Omental fat pad (tissue), 3 donors: ENCODE measurements at regions not wholly inside any gene's neighbourhood (a gene's known extent, or its start where the extent isn't known, plus 50 kb on each side); places are given as distances from the start of the nearest gene placed in this dataset.

ENCODE experiments used
- ATAC-seq: fragments of 150-250 bp; one replicate; pipeline ENCODE4 v1.9.1; 2016; ENCODE audit warnings: mild to moderate bottlenecking, moderate library complexity; ENCODE audit not compliant: low FRiP score
- DNase-seq: peaks from one replicate; pipeline ENCODE4 v3.0.0-alpha.2; 2019; ENCODE audit warnings: low spot score
- CTCF ChIP-seq, 3 donors: fragments of 450-650 bp; IDR thresholded peaks; one replicate each; pipeline ENCODE4 v1.5.1; 2016 to 2017; ENCODE audit warnings: antibody characterized with exemption in 3 of 3, mild to moderate bottlenecking in 3 of 3, moderate library complexity in 2 of 3

- ATAC-seq: no peak
- no peak for DNase-seq
- no peak for TF ChIP-seq CTCF (IDR thresholded peaks at IDR 0.05)
These were observed 254.8 kb downstream of the LTN1 start for GRCh38 chr21:28737674-28738419.

- ATAC-seq (no peak), DNase-seq (no peak)
- no peak for TF ChIP-seq CTCF (IDR thresholded peaks at IDR 0.05)
These were observed 258.0 kb downstream of the LTN1 start for GRCh38 chr21:28734522-28735175.

GRCh38 chr21:28731700-28732321 is 260.9 kb downstream of the LTN1 start:
- ATAC-seq (no peak), DNase-seq (no peak)
- TF ChIP-seq CTCF (IDR thresholded peaks at IDR 0.05): no peak

- no peak for DNase-seq
- ATAC-seq: no peak
- no peak for TF ChIP-seq CTCF (IDR thresholded peaks at IDR 0.05)
These were observed 262.8 kb downstream of the LTN1 start for GRCh38 chr21:28729887-28730286.

- ATAC-seq: no peak
- TF ChIP-seq CTCF (IDR thresholded peaks at IDR 0.05): no peak
- no peak for DNase-seq
These were observed 264.9 kb downstream of the LTN1 start for GRCh38 chr21:28727809-28728208.

- ATAC-seq: no peak
- DNase-seq: no peak
- TF ChIP-seq CTCF (IDR thresholded peaks at IDR 0.05): no peak
These were observed 267.3 kb downstream of the LTN1 start for GRCh38 chr21:28725396-28725795.
